ENCODE measurements at regions not wholly inside any gene's neighbourhood (a gene's known extent, or its start where the extent isn't known, plus 50 kb on each side); places are given as distances from the start of the nearest gene placed in this dataset.

GRCh38 chr5:40098313-40098712 lies 581.4 kb upstream of the PTGER4 start:
- Histone ChIP-seq H3K4me1 (no peaks in the 10 kb centered on the region), H3K4me2 (no peak overlapping the region), H3K9me3 (no peaks in the 10 kb centered on the region), H3K4me3 (no peak overlapping the region), H3K27ac (no peak overlapping the region)
- TF ChIP-seq EHF (CRISPR knock-in tag; IDR thresholded peaks at IDR 0.05) (no peak), PHF8 (IDR thresholded peaks at IDR 0.05; ENCODE audit: borderline replicate concordance, low read depth) (no peak), BCL3 (IDR thresholded peaks at IDR 0.05) (no peak), HES2 (IDR thresholded peaks at IDR 0.05) (no peak), HEYL (CRISPR knock-in tag; IDR thresholded peaks at IDR 0.05) (no peak), CHD2 (IDR thresholded peaks at IDR 0.05; ENCODE audit: low read length, partially characterized antibody) (no peak), CEBPB (IDR thresholded peaks at IDR 0.05) (no peak), HDAC2 (IDR thresholded peaks at IDR 0.05) (no peak), MAX (IDR thresholded peaks at IDR 0.05) (no peak), NFE2L2 (conservative IDR thresholded peaks at IDR 0.05; ENCODE audit: low read length) (no peak), JUNB (IDR thresholded peaks at IDR 0.05) (no peak), BHLHE40 (IDR thresholded peaks at IDR 0.05; ENCODE audit: low read depth, low read length) (no peak), ZC3H11A (IDR thresholded peaks at IDR 0.05) (no peak), FOSL2 (IDR thresholded peaks at IDR 0.05) (no peak), FOSL2 (CRISPR knock-in tag; IDR thresholded peaks at IDR 0.05) (no peak), RNF2 (IDR thresholded peaks at IDR 0.05; ENCODE audit: borderline replicate concordance, low read depth) (no peak), MAFK (IDR thresholded peaks at IDR 0.05; ENCODE audit: partially characterized antibody) (no peak), ZFP36 (IDR thresholded peaks at IDR 0.05; ENCODE audit: borderline replicate concordance, partially characterized antibody) (no peak), CHD4 (IDR thresholded peaks at IDR 0.05; ENCODE audit: borderline replicate concordance) (no peak), POLR2AphosphoS2 (conservative IDR thresholded peaks at IDR 0.05; ENCODE audit: low read length) (no peak), EHMT2 (IDR thresholded peaks at IDR 0.05; ENCODE audit: low read depth) (no peak)
- CTCF ChIA-PET, result no interaction called here
- FAIRE-seq (no peak), DNase-seq (ENCODE audit: low read depth in 1 of 2, low spot score in 1 of 2) (no peak), ATAC-seq (no peak)
- POLR2A ChIA-PET, result no interaction called here

GRCh38 chr5:40093550-40093949 lies 586.2 kb upstream of the PTGER4 start:
- H3K27ac ChIP-seq, result no peak overlapping the region
- no peak for ATAC-seq
- CTCF ChIA-PET, result no interaction called here
- 18% methylated on average over 2 of the region's 2 CpGs for WGBS (ENCODE audit: missing lambda C conversion rate)
- H3K4me3 ChIP-seq, result no peak overlapping the region
- POLR2A ChIA-PET, result no interaction called here
- H3K9me3 ChIP-seq, result no peaks in the 10 kb centered on the region
- no peak for DNase-seq (ENCODE audit: low read depth in 1 of 2, low spot score in 1 of 2)
- H3K4me1 ChIP-seq, result no peaks in the 10 kb centered on the region
- TF ChIP-seq NR3C1 (IDR thresholded peaks at IDR 0.05), result no peak
- no peak for TF ChIP-seq FOSB (CRISPR knock-in tag; IDR thresholded peaks at IDR 0.05)
- no peak for TF ChIP-seq CHD2 (IDR thresholded peaks at IDR 0.05; ENCODE audit: low read length, partially characterized antibody)
- TF ChIP-seq E2F6 (IDR thresholded peaks at IDR 0.05; ENCODE audit: borderline replicate concordance, low read depth), result no peak
- TF ChIP-seq HOXB5 (CRISPR knock-in tag; IDR thresholded peaks at IDR 0.05), result no peak
- no peak for TF ChIP-seq HOXA7 (CRISPR knock-in tag; IDR thresholded peaks at IDR 0.05)
- TF ChIP-seq EP300 (IDR thresholded peaks at IDR 0.05), result no peak
- no peak for TF ChIP-seq KDM1A (IDR thresholded peaks at IDR 0.05; ENCODE audit: low read depth)
- TF ChIP-seq HEYL (CRISPR knock-in tag; IDR thresholded peaks at IDR 0.05), result no peak
- no peak for TF ChIP-seq MAX (IDR thresholded peaks at IDR 0.05)
- no peak for TF ChIP-seq ELK1 (IDR thresholded peaks at IDR 0.05; ENCODE audit: low read depth, low read length)
- TF ChIP-seq POLR2AphosphoS2 (conservative IDR thresholded peaks at IDR 0.05; ENCODE audit: low read length), result no peak
- no peak for TF ChIP-seq NFE2L2 (conservative IDR thresholded peaks at IDR 0.05; ENCODE audit: low read length)
- TF ChIP-seq RNF2 (IDR thresholded peaks at IDR 0.05; ENCODE audit: borderline replicate concordance, low read depth), result no peak
- TF ChIP-seq REST (IDR thresholded peaks at IDR 0.05), result no peak
- TF ChIP-seq EHMT2 (IDR thresholded peaks at IDR 0.05; ENCODE audit: low read depth), result no peak
- no peak for TF ChIP-seq USF2 (IDR thresholded peaks at IDR 0.05)
- FAIRE-seq, result no peak
- H3K4me2 ChIP-seq, result no peak overlapping the region
